Heart left ventricle (tissue), 13 donors: ENCODE measurements at regions not wholly inside any gene's neighbourhood (a gene's known extent, or its start where the extent isn't known, plus 50 kb on each side); places are given as distances from the start of the nearest gene placed in this dataset.

Experiments used
- CTCF ChIP-seq, 12 donors: fragments of 200-600 bp; sonication (generic) in 4 of 12; IDR thresholded peaks; one replicate each; pipeline versions ENCODE4 v1.5.0 to v1.8.0; 2018 to 2022; ENCODE audit warnings: antibody characterized with exemption in 12 of 12, mild to moderate bottlenecking in 5 of 12
- POLR2A ChIP-seq, 2 donors: fragments of 450-650 bp; IDR thresholded peaks; one replicate each; pipeline ENCODE4 v1.6.1; 2017; ENCODE audit warnings: antibody characterized with exemption in 2 of 2, mild to moderate bottlenecking in 2 of 2, moderate library complexity in 2 of 2
- donor health status: ischemic (EF 13 %, LVEDD 7.1; RV severe dilation, severe dysfunction).
- donor health status: DM: no; HTN: yes; CAD: no.
- donor health status: DM: no; HTN: no; CAD: no.
- donor health status: ischemic (EF 25% LVEDD 6.9; RV normal size, moderate dysfunction).
- donor health status: ischemic (EF 25% LVEDD 5.7; RV mildly dilated, moderate dysfunction).
- donor health status: ischemic (EF 35%, LVEDD 5.7; RV mildly dilated, moderate dysfunction).
- donor health status: nonischemic (EF 11% LVEDD 7.7; RV severe dilation, severe dysfunction).
- donor health status: DM: yes; HTN: yes; CAD: no.
- donor health status: PGD.
- donor health status: ischemic (EF 29% LVEDD 5.4; RV normal size, mild dysfunction).
- donor health status: nonischemic (EF 23%, LVEDD 6.1; RV moderate dilation, normal function).

DNA sequence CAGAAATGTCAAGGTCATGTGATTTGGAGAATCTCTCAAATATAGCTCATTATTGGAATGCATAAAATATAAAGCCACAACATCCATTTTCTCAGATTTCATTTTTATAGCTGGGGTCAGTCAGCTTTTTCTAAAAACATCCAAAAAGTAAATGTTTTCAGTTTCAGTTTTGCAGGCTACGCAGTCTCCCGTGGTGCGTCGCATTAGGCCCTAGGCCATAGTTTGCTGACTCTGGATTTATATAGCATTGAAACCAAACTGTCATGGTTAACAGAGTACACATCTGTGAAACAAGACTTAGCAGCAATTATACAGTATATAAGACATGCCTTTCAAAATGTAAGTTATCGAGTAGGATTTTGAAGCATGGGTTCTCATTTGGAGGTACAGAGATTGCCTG is 140.0 kb downstream of the IRS2 start:
- TF ChIP-seq CTCF (IDR thresholded peaks at IDR 0.05) (no peak), POLR2A (IDR thresholded peaks at IDR 0.05) (no peak)
